ENCODE measurements at regions not wholly inside any gene's neighbourhood (a gene's known extent, or its start where the extent isn't known, plus 50 kb on each side); places are given as distances from the start of the nearest gene placed in this dataset.

DNA sequence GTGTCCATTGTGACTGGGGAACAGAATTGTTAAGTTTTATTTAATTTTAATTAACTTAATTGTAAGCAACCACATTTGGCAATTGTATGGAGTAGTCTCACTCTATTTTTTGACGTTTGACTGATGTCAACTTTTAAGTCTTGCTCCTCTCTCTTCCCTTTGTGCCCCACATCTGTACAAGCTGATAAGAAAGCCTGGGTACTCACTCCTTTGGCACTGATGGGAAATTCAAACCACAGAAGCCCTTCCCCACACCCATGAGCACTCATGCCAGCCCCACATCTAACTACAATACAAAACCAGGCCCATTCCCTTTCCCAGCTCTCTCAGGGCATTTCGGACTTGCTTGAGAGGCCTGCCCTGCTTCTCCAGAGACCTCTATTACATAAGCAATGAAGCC lies 451.5 kb upstream of the KIF2A start:
- TF ChIP-seq, protein P1, sequence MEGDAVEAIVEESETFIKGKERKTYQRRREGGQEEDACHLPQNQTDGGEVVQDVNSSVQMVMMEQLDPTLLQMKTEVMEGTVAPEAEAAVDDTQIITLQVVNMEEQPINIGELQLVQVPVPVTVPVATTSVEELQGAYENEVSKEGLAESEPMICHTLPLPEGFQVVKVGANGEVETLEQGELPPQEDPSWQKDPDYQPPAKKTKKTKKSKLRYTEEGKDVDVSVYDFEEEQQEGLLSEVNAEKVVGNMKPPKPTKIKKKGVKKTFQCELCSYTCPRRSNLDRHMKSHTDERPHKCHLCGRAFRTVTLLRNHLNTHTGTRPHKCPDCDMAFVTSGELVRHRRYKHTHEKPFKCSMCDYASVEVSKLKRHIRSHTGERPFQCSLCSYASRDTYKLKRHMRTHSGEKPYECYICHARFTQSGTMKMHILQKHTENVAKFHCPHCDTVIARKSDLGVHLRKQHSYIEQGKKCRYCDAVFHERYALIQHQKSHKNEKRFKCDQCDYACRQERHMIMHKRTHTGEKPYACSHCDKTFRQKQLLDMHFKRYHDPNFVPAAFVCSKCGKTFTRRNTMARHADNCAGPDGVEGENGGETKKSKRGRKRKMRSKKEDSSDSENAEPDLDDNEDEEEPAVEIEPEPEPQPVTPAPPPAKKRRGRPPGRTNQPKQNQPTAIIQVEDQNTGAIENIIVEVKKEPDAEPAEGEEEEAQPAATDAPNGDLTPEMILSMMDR (IDR thresholded peaks at IDR 0.05), result no peak
- 77 to 82% methylated on average over 2 of the region's 2 CpGs for WGBS, 2 donors

DNA sequence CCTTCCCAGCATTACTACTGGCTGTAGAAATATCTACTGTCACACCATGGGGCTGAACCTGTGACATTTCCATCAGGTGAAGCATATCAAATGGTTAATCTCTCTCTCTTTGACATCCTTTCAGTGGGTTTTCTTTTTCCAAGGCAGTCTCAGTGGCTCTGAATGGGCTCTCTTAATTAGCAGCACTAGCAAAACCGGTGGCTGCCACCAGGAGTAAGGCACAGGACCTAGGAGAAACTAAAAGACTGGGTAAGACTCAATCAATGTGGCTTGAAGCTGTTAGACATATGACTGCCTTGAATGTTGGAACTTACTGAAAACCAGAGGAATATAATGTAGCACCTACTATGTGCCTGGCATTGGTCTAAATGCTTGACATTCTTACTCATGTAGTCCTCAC lies 445.0 kb upstream of the KIF2A start:
- TF ChIP-seq, protein P1 (IDR thresholded peaks at IDR 0.05), result no peak
- Histone ChIP-seq H3K27ac (no peak overlapping the region), H3K4me1 (no peaks in the 10 kb centered on the region), H3K9me3 (peaks cover 0 to 15% (median 3%) of the 10 kb centered on the region in 11 donors), H3K36me3 (no peaks in the 10 kb centered on the region), H3K27me3 (no peaks in the 10 kb centered on the region), H3K4me3 (no peak overlapping the region)
- intact Hi-C loops (cut with DNase I), result no loop called here
- DNase-seq (no peak), ATAC-seq (no peak)
- 60 to 61% methylated on average over 1 of the region's 1 CpG for WGBS, 2 donors

More for the DNA sequence above, 451.5 kb upstream of the KIF2A start:
- H3K4me3 ChIP-seq, result no peak overlapping the region
- ATAC-seq (no peak), DNase-seq (no peak)
- no peaks in the 10 kb centered on the region for H3K36me3 ChIP-seq
- peaks cover 0 to 30% (median 3%) of the 10 kb centered on the region in 11 donors for H3K9me3 ChIP-seq
- H3K27me3 ChIP-seq, result no peaks in the 10 kb centered on the region
- intact Hi-C loops (cut with DNase I), result no loop called here
- H3K27ac ChIP-seq, result no peak overlapping the region
- H3K4me1 ChIP-seq, result no peaks in the 10 kb centered on the region

DNA sequence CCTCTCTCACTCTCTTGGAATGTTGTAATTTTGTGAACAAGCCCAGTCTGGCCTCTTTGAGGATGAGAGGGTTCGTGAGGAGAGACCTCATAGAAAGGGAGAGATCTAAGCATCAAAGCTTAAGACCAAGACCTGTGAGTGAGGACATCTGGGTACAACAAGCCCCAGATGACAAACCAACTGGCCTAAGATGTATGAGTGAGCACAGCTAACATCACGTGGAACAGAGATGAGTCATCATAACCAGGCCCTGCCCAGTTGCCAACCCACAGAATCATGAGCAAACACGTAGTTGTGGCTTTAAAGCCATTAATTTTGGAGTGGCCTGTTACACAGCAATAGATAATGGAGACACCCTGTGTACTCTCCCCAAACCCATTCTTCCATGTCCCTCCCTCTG lies 439.1 kb upstream of the KIF2A start:
- H3K27me3 ChIP-seq, result no peaks in the 10 kb centered on the region

DNA sequence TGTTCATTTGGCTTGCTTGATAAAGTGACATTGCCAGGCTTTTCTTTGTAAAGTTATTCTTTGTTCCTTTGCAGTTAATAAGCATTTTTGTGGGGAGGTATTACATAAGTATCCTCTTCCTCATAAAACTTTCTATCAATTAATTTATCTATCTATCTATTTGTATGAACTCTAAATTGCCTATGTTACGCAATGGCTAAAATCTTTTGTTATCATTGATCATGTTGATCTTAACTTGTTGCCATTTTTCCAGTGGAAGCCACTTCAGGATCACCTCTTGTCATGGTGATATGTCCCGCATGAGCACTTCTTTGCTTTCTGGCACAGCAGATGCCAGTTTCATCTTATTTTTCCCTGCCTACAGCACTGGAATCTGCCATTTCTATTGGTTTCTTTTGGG lies 436.7 kb upstream of the KIF2A start:
- Histone ChIP-seq H3K27me3 (no peaks in the 10 kb centered on the region), H3K9me3 (peaks cover 0 to 15% (median 0%) of the 10 kb centered on the region in 11 donors), H3K27ac (no peak overlapping the region), H3K4me1 (no peaks in the 10 kb centered on the region), H3K4me3 (no peak overlapping the region), H3K36me3 (no peaks in the 10 kb centered on the region)
- TF ChIP-seq, protein P1 (IDR thresholded peaks at IDR 0.05), result no peak
- no peak for ATAC-seq
- DNase-seq, result no peak
- WGBS, 2 donors, result 90 to 93% methylated on average over 2 of the region's 2 CpGs
- intact Hi-C loops (cut with DNase I), result no loop called here

More for the DNA sequence above, 439.1 kb upstream of the KIF2A start:
- 58 to 70% methylated on average over 3 of the region's 3 CpGs for WGBS, 2 donors
- peaks cover 0 to 9% (median 0%) of the 10 kb centered on the region in 11 donors for H3K9me3 ChIP-seq
- intact Hi-C loops (cut with DNase I), result no loop called here
- no peaks in the 10 kb centered on the region for H3K36me3 ChIP-seq
- DNase-seq, result no peak
- no peak for ATAC-seq
- no peaks in the 10 kb centered on the region for H3K4me1 ChIP-seq
- no peak overlapping the region for H3K4me3 ChIP-seq
- no peak overlapping the region for H3K27ac ChIP-seq
- TF ChIP-seq, protein P1 (IDR thresholded peaks at IDR 0.05), result no peak
